A549 (cell line): ENCODE measurements at regions not wholly inside any gene's neighbourhood (a gene's known extent, or its start where the extent isn't known, plus 50 kb on each side); places are given as distances from the start of the nearest gene placed in this dataset.

ENCODE experiments used
- ATOH8 ChIP-seq: fragments of 250-450 bp; sonication (Bioruptor Pico); IDR thresholded peaks from 2 replicates; pipeline ENCODE4 v1.5.0; 2020; ENCODE audit warnings: low read depth, mild to moderate bottlenecking, moderate library complexity
- CTCF ChIP-seq: fragments of >200 bp; sonication (Bioruptor Twin); formaldehyde crosslinking; IDR thresholded peaks from 3 replicates; pipeline ENCODE4 v1.5.1; 2016
- EP300 ChIP-seq, 2 experiments: fragments of >200 bp; sonication (Bioruptor Twin); formaldehyde crosslinking; IDR thresholded peaks; 2 replicates in 1 of 2; 3 replicates in 1 of 2; pipeline ENCODE4 v1.6.1; 2016 to 2017
- HDAC2 ChIP-seq: fragments of 200-600 bp; sonication (generic); IDR thresholded peaks from 2 replicates; pipeline ENCODE4 v1.6.1; 2016
- KDM1A ChIP-seq: fragments of 200-600 bp; sonication (generic); IDR thresholded peaks from 2 replicates; pipeline ENCODE4 v1.6.1; 2016; ENCODE audit warnings: low read depth, mild to moderate bottlenecking
- MYC ChIP-seq: IDR thresholded peaks from 2 replicates; pipeline ENCODE4 v1.6.1; 2012; ENCODE audit warnings: mild to moderate bottlenecking, inconsistent platforms, low read length, improper control_type of control experiment, borderline replicate concordance
- NFE2L2 ChIP-seq: fragments of 150-350 bp; conservative IDR thresholded peaks from 2 replicates; pipeline ENCODE4 v1.6.1; 2014; ENCODE audit warnings: low read length
- NR3C1 ChIP-seq: fragments of >200 bp; sonication (Bioruptor Twin); formaldehyde crosslinking; IDR thresholded peaks from 3 replicates; pipeline ENCODE4 v1.6.1; 2017
- PBX3 ChIP-seq: IDR thresholded peaks from 2 replicates; pipeline ENCODE4 v1.6.1; 2012
- PHF8 ChIP-seq: fragments of 200-600 bp; sonication (generic); IDR thresholded peaks from 2 replicates; pipeline ENCODE4 v1.6.1; 2016; ENCODE audit warnings: low read depth, mild to moderate bottlenecking, antibody characterized with exemption, moderate library complexity, borderline replicate concordance
- POLR2A ChIP-seq: IDR thresholded peaks from 2 replicates; pipeline ENCODE4 v1.6.1; 2012; ENCODE audit warnings: mild to moderate bottlenecking, low read length
- RAD21 ChIP-seq, 2 experiments: fragments of >200 bp in 1 of 2; sonication (Bioruptor Twin) in 1 of 2; formaldehyde crosslinking in 1 of 2; IDR thresholded peaks in 1 of 2; conservative IDR thresholded peaks in 1 of 2; 2 replicates in 1 of 2; 3 replicates in 1 of 2; pipeline ENCODE4 v1.6.1; 2012 to 2018; ENCODE audit warnings: inconsistent platforms in 1 of 2
- RCOR1 ChIP-seq: fragments of 150-350 bp; IDR thresholded peaks from 2 replicates; pipeline ENCODE4 v1.6.1; 2014; ENCODE audit warnings: antibody characterized with exemption, low read length, low read depth
- ZSCAN20 ChIP-seq: fragments of 250-450 bp; sonication (Bioruptor Pico); IDR thresholded peaks from 2 replicates; pipeline ENCODE4 v1.8.0; 2022; ENCODE audit warnings: mild to moderate bottlenecking, moderate library complexity

- TF ChIP-seq NFE2L2 (no peak), RCOR1 (no peak), CTCF (no peak), MYC (no peak), NR3C1 (no peak), EP300 (IDR thresholded peaks at IDR 0.05) (no peak), HDAC2 (no peak), KDM1A (no peak), ZSCAN20 (no peak), RAD21 (conservative IDR thresholded peaks at IDR 0.05 in 1 of 2, IDR thresholded peaks at IDR 0.05 in 1 of 2) (no peak), ATOH8 (CRISPR knock-in tag) (no peak), PBX3 (no peak), POLR2A (no peak), PHF8 (no peak)
Measured at GRCh38 chr6:85977661-85978060, 335.0 kb upstream of the SYNCRIP start.
